Smooth muscle cell (in vitro differentiated cells): ENCODE measurements at regions not wholly inside any gene's neighbourhood (a gene's known extent, or its start where the extent isn't known, plus 50 kb on each side); places are given as distances from the start of the nearest gene placed in this dataset.
"Not testable (repeated sequence)": the region's sequence is repeated elsewhere in the genome, so short reads cannot be mapped to it uniquely, and the experiment has no call there.

Experiments used
- DNase-seq: peaks from one replicate; lab custom pipeline; 2025; ENCODE audit not compliant: unreplicated experiment; lab: John Stamatoyannopoulos, UW
- H2AFZ ChIP-seq: fragments of 200-600 bp; sonication (generic); 2 replicates; pipeline ENCODE4 v1.6.0; 2016; ENCODE audit warnings: antibody characterized with exemption, low read depth, mild to moderate bottlenecking
- H3F3A ChIP-seq: fragments of 200-600 bp; sonication (generic); 2 replicates; pipeline ENCODE4 v1.6.0; 2017; ENCODE audit warnings: antibody characterized with exemption, low read depth
- H3K27ac ChIP-seq: fragments of 200-600 bp; sonication (generic); 2 replicates; pipeline ENCODE4 v1.5.1; 2016; ENCODE audit warnings: low read depth, mild to moderate bottlenecking
- H3K27me3 ChIP-seq: fragments of 200-600 bp; sonication (generic); 2 replicates; pipeline ENCODE4 v1.6.1; 2016; ENCODE audit warnings: low read depth, mild to moderate bottlenecking
- H3K36me3 ChIP-seq: fragments of 200-600 bp; sonication (generic); 2 replicates; pipeline ENCODE4 v1.5.1; 2016; ENCODE audit warnings: low read depth
- H3K4me1 ChIP-seq: fragments of 200-600 bp; sonication (generic); 2 replicates; pipeline ENCODE4 v1.5.1; 2016; ENCODE audit warnings: low read depth
- H3K4me2 ChIP-seq: fragments of 200-600 bp; sonication (generic); 2 replicates; pipeline ENCODE4 v1.6.0; 2016; ENCODE audit warnings: mild to moderate bottlenecking
- H3K4me3 ChIP-seq: fragments of 200-600 bp; sonication (generic); 2 replicates; pipeline ENCODE4 v1.5.1; 2016; ENCODE audit warnings: mild to moderate bottlenecking
- H3K79me2 ChIP-seq: fragments of 200-600 bp; sonication (generic); 2 replicates; pipeline ENCODE4 v1.6.0; 2016; ENCODE audit warnings: low read depth, mild to moderate bottlenecking
- H3K9ac ChIP-seq: fragments of 200-600 bp; sonication (generic); 2 replicates; pipeline ENCODE4 v1.6.0; 2016; ENCODE audit warnings: low read depth
- H3K9me3 ChIP-seq: fragments of 200-600 bp; sonication (generic); replicated peaks from 2 replicates; pipeline ENCODE4 v1.5.1; 2016; ENCODE audit warnings: low read depth
- H4K20me1 ChIP-seq: fragments of 200-600 bp; sonication (generic); 2 replicates; pipeline ENCODE4 v1.6.0; 2016; ENCODE audit warnings: low read depth
- WGBS: methylation state at CpG from one replicate; pipeline ENCODE4 v1.1.7; 2016; ENCODE audit warnings: low lambda C conversion rate; 5-methylcytosine and 5-hydroxymethylcytosine counted together
- TF ChIP-seq, protein P1 (sequence below): fragments of 200-600 bp; sonication (generic); IDR thresholded peaks from 2 replicates; pipeline ENCODE4 v1.5.1; 2017; ENCODE audit warnings: borderline replicate concordance, mild to moderate bottlenecking, antibody characterized with exemption; ENCODE audit not compliant: insufficient read depth, poor library complexity, severe bottlenecking

DNA sequence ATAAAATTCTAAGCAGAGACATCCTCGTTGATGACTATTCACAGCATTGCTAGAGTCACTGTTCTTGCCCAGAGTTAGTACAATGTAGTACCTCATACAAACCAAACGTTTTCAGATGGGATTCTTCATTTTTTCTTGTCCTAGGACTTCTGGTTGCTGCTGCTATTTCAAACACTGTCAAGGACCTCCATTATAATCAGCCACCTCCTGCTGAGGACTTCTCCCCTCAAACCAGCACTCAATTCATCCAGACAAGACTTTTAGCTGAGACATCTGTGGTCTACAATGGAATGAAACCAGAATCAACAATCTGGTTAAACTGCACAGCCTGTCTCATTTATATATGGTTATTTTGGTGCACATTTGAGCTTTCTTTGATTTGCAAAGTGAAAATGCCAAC, 1008.8 kb downstream of the STPG2 start:
- Histone ChIP-seq H3K27me3 (no peaks in the 10 kb centered on the region), H3K4me1 (no peaks in the 10 kb centered on the region), H4K20me1 (no peaks in the 10 kb centered on the region), H3K4me3 (no peak overlapping the region), H3K9me3 (no peaks in the 10 kb centered on the region), H2AFZ (no peak overlapping the region), H3K4me2 (no peak overlapping the region), H3K36me3 (no peaks in the 10 kb centered on the region), H3F3A (no peaks in the 10 kb centered on the region), H3K27ac (no peak overlapping the region), H3K9ac (no peak overlapping the region), H3K79me2 (no peaks in the 10 kb centered on the region)
- TF ChIP-seq, protein P1, sequence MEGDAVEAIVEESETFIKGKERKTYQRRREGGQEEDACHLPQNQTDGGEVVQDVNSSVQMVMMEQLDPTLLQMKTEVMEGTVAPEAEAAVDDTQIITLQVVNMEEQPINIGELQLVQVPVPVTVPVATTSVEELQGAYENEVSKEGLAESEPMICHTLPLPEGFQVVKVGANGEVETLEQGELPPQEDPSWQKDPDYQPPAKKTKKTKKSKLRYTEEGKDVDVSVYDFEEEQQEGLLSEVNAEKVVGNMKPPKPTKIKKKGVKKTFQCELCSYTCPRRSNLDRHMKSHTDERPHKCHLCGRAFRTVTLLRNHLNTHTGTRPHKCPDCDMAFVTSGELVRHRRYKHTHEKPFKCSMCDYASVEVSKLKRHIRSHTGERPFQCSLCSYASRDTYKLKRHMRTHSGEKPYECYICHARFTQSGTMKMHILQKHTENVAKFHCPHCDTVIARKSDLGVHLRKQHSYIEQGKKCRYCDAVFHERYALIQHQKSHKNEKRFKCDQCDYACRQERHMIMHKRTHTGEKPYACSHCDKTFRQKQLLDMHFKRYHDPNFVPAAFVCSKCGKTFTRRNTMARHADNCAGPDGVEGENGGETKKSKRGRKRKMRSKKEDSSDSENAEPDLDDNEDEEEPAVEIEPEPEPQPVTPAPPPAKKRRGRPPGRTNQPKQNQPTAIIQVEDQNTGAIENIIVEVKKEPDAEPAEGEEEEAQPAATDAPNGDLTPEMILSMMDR: no peak
- WGBS: 70% methylated on average over 2 of the region's 2 CpGs
- DNase-seq: no peak

DNA sequence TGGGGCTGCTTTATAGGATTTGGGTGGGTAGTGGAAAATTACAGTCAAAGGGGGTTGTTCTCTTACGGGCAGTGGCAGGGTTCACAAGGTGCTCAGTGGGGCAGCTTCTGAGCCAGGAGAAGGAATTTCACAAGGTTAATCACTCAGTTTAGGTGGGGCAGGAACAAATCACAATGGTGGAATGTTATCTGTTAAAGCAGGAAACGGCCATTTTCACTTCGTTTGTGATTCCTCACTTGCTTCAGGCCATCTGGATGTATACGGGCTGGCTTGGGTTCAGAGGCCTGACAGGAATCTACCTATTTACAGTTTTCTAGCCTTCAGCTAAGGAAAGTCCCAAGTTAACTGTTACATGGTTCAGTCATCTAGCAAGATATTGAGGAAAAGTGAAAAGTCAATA, 1003.5 kb downstream of the STPG2 start:
- TF ChIP-seq, protein P1: no peak
- DNase-seq: no peak
- Histone ChIP-seq H3K9ac (no peak overlapping the region), H3K27ac (no peak overlapping the region), H2AFZ (no peak overlapping the region), H3K27me3 (no peaks in the 10 kb centered on the region), H3K4me3 (no peak overlapping the region), H3K36me3 (no peaks in the 10 kb centered on the region), H3K9me3 (no peaks in the 10 kb centered on the region), H3F3A (no peaks in the 10 kb centered on the region), H4K20me1 (no peaks in the 10 kb centered on the region), H3K4me2 (no peak overlapping the region), H3K79me2 (no peaks in the 10 kb centered on the region), H3K4me1 (no peaks in the 10 kb centered on the region)
- 62% methylated on average over 4 of the region's 4 CpGs for WGBS

DNA sequence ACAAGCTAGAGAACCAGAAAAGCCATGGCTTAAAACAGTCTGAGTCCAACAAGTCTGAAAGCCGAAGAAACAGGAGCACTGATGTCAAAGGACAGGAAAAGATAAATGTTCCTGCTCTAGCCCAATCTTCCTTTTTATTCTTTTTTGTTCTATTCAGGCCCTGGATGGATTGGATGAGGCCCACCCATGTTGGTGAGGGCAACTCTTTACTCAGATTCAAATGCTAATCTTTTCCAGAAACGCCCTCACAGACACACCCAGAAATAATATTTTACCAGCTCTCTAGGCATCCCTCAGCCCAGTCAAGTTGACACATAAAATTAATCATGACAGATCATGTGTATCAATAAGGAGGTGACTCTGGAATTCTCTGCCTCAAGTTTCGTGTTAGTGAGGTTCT, 1002.7 kb downstream of the STPG2 start:
- Histone ChIP-seq H4K20me1 (no peaks in the 10 kb centered on the region), H3K4me2 (no peak overlapping the region), H3K27me3 (no peaks in the 10 kb centered on the region), H3K4me1 (no peaks in the 10 kb centered on the region), H3K9me3 (no peaks in the 10 kb centered on the region), H3K9ac (no peak overlapping the region), H3K4me3 (no peak overlapping the region), H2AFZ (peak overlapping the region; percentile 39), H3F3A (no peaks in the 10 kb centered on the region), H3K79me2 (no peaks in the 10 kb centered on the region), H3K27ac (no peak overlapping the region), H3K36me3 (no peaks in the 10 kb centered on the region)
- TF ChIP-seq, protein P1: no peak
- WGBS: 66% methylated on average over 3 of the region's 3 CpGs
- no peak for DNase-seq

DNA sequence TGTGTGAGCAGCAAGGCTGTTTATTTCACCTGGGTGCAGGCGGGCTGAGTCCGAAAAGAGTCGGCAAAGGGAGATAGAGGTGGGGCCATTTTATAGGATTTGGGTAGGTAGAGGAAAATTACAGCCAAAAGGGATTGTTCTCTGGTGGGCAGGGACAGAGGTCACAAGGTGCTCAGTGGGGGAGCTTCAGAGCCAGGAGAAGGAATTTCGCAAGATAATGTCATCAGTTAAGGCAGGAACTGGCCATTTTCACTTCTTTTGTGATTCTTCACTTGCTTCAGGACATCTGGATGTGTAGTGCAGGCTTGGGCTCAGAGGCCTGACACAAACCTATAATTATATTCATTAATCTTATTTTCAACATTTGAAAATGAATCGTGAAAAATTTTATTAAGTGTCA, 1001.9 kb downstream of the STPG2 start:
- H3K4me1 ChIP-seq, H3F3A ChIP-seq, H2AFZ ChIP-seq, H3K27me3 ChIP-seq, H3K9ac ChIP-seq, H3K9me3 ChIP-seq, H3K79me2 ChIP-seq, H3K36me3 ChIP-seq, H3K4me2 ChIP-seq, DNase-seq, H4K20me1 ChIP-seq, H3K4me3 ChIP-seq, H3K27ac ChIP-seq: not testable (repeated sequence)
- WGBS: 89% methylated on average over 5 of the region's 5 CpGs
